BE2C (cell line): ENCODE measurements at regions not wholly inside any gene's neighbourhood (a gene's known extent, or its start where the extent isn't known, plus 50 kb on each side); places are given as distances from the start of the nearest gene placed in this dataset.

Experiments used
- DNase-seq: peaks from one replicate; pipeline ENCODE4 v3.0.0-alpha.2; 2020
- H3K27me3 ChIP-seq: fragments of 250-450 bp; sonication (Bioruptor Pico); 2 replicates; pipeline ENCODE4 v1.5.1; 2020; ENCODE audit warnings: mild to moderate bottlenecking
- H3K36me3 ChIP-seq: fragments of 250-450 bp; sonication (Bioruptor Pico); 2 replicates; pipeline ENCODE4 v1.5.1; 2020; ENCODE audit warnings: mild to moderate bottlenecking
- H3K4me1 ChIP-seq: fragments of 250-450 bp; sonication (Bioruptor Pico); 2 replicates; pipeline ENCODE4 v1.5.1; 2020
- H3K4me3 ChIP-seq: 2 replicates; pipeline ENCODE4 v1.5.1; 2011; ENCODE audit warnings: low read depth, low read length
- H3K9me3 ChIP-seq: fragments of 250-450 bp; sonication (Bioruptor Pico); 2 replicates; pipeline ENCODE4 v1.5.1; 2020
- TF ChIP-seq, protein P1 (sequence below): IDR thresholded peaks from 2 replicates; pipeline ENCODE4 v1.5.1; 2012; ENCODE audit warnings: mild to moderate bottlenecking, low read depth, low read length

DNA sequence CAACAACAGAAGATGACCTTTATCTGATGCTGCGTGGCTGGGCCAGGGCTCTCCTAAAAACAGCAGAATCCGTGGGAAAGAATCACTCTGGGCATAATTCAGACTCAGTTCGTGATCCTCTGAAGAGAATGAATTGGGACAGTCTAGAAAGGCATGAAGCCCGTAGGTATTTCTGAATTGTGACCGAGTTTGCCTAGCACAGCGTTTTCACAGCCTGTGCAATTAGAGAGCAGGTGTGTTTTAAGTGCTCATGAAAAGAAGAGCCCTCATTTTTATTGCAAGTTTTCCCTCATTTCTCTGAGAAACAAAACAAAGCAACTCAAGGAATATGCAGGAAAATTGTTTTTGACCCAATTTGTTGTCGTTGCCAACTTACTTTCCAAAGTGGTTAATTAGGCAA, 366.2 kb downstream of the WDR11 start:
- no peaks in the 10 kb centered on the region for H3K9me3 ChIP-seq
- no peaks in the 10 kb centered on the region for H3K4me1 ChIP-seq
- H3K4me3 ChIP-seq = no peak overlapping the region
- TF ChIP-seq, protein P1, sequence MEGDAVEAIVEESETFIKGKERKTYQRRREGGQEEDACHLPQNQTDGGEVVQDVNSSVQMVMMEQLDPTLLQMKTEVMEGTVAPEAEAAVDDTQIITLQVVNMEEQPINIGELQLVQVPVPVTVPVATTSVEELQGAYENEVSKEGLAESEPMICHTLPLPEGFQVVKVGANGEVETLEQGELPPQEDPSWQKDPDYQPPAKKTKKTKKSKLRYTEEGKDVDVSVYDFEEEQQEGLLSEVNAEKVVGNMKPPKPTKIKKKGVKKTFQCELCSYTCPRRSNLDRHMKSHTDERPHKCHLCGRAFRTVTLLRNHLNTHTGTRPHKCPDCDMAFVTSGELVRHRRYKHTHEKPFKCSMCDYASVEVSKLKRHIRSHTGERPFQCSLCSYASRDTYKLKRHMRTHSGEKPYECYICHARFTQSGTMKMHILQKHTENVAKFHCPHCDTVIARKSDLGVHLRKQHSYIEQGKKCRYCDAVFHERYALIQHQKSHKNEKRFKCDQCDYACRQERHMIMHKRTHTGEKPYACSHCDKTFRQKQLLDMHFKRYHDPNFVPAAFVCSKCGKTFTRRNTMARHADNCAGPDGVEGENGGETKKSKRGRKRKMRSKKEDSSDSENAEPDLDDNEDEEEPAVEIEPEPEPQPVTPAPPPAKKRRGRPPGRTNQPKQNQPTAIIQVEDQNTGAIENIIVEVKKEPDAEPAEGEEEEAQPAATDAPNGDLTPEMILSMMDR = no peak
- H3K36me3 ChIP-seq = no peaks in the 10 kb centered on the region
- H3K27me3 ChIP-seq = no peaks in the 10 kb centered on the region
- DNase-seq = no peak

DNA sequence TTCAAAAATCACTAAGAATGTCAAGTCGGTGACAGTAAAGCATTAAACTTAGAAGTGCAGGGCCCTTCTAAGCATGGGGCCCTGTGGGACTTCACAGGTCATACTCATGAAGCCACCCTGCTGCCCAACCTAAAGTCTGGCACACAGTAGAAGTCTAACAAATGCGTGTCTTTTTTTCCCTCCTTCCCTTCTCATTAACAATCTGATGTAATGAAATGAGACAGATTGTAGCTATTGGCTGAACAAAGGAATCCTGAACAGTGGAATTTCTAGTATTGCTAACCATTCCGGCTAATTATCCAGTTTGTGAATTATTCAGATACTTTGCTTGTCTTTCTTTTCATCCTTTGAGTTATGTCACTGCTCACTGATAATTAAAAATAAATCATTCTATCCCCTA, 369.9 kb downstream of the WDR11 start:
- H3K9me3 ChIP-seq = no peaks in the 10 kb centered on the region
- DNase-seq = no peak
- H3K27me3 ChIP-seq = no peaks in the 10 kb centered on the region
- H3K36me3 ChIP-seq = no peaks in the 10 kb centered on the region
- no peak overlapping the region for H3K4me3 ChIP-seq
- TF ChIP-seq, protein P1 = no peak
- no peaks in the 10 kb centered on the region for H3K4me1 ChIP-seq

DNA sequence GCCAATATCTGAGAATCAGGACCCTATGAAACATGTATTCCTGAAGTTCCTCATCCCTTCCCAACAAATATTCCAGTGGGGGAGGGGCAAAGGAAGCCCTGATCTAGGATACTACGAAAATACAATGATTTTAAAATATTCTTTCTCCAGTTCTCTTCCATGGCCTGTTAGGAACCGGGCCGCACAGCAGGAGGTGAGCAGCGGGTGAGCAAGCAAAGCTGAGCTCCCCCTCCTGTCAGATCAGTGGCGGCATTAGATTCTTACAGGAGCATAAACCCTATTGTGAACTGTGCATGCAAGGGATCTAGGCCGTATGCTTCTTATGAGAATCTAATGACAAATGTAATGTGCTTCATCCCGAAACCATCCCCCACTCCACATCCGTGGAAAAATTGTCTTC, 370.8 kb downstream of the WDR11 start:
- Histone ChIP-seq H3K4me3 (no peak overlapping the region), H3K27me3 (no peaks in the 10 kb centered on the region), H3K36me3 (no peaks in the 10 kb centered on the region), H3K4me1 (no peaks in the 10 kb centered on the region), H3K9me3 (no peaks in the 10 kb centered on the region)
- DNase-seq = no peak
- TF ChIP-seq, protein P1 = no peak

DNA sequence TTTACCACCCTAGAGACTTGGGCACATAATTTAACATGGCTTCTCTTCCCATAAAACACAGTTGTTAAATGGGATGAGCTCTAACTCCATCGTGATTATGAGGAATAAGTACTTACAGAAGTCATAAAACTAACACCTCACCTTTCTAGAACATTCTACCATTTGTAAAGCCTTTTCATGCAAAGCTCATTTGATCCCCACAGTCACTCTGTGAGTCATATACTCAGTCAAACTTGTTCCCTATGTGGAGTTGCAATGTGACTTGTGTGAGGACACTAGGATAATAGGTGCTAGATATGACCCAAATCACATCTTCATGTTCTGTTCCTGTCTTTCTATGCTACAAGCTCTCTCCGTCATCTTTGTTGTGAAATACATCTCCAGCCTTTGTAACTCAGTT, 371.7 kb downstream of the WDR11 start:
- H3K36me3 ChIP-seq = no peaks in the 10 kb centered on the region
- no peak overlapping the region for H3K4me3 ChIP-seq
- TF ChIP-seq, protein P1 = no peak
- no peaks in the 10 kb centered on the region for H3K27me3 ChIP-seq
- no peaks in the 10 kb centered on the region for H3K9me3 ChIP-seq
- no peaks in the 10 kb centered on the region for H3K4me1 ChIP-seq
- DNase-seq = no peak

DNA sequence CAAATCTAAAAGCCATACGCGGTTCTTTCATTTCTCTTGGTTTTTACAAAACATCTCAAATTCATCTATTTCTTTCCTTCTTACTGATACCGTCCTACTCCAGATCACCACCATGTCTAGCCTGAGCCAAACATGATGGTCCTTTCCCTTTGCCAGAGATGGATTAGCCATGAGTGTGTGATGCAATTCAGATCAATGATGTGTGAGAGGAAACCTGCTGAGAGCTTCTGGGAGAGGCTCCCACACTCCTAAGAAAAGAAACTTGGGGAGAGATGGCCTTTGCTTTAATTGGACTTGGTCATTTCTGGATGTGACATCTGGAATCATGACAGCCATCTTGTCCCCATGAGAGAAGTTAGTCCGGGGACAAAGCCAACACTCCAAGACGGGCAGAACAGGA, 367.2 kb downstream of the FGFR2 start:
- DNase-seq = no peak
- no peaks in the 10 kb centered on the region for H3K36me3 ChIP-seq
- H3K27me3 ChIP-seq = no peaks in the 10 kb centered on the region
- no peaks in the 10 kb centered on the region for H3K4me1 ChIP-seq
- TF ChIP-seq, protein P1 = no peak
- no peaks in the 10 kb centered on the region for H3K9me3 ChIP-seq
- no peak overlapping the region for H3K4me3 ChIP-seq

DNA sequence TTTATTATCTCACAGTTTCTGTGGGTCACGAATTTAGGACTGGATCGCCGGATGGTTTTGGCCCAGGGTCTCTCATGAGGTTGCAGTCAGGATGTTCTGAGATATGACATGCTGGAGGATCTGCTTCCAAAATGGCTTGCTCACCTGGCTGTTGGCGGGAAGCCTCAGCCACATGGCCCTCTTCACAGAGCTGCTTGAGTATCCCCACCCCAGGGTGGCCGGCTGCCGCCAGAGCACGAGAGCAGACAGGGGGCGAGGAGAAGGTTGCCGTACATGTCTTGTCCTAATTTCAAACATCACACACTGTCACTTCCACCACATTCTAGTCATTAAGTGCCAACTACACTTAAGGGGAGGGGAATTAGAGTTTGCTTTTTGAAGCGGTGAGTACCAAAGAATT, 365.8 kb downstream of the FGFR2 start:
- Histone ChIP-seq H3K9me3 (no peaks in the 10 kb centered on the region), H3K4me1 (no peaks in the 10 kb centered on the region), H3K4me3 (no peak overlapping the region), H3K36me3 (no peaks in the 10 kb centered on the region), H3K27me3 (no peaks in the 10 kb centered on the region)
- no peak for DNase-seq
- TF ChIP-seq, protein P1 = no peak
